ENCODE measurements at regions not wholly inside any gene's neighbourhood (a gene's known extent, or its start where the extent isn't known, plus 50 kb on each side); places are given as distances from the start of the nearest gene placed in this dataset.

DNA sequence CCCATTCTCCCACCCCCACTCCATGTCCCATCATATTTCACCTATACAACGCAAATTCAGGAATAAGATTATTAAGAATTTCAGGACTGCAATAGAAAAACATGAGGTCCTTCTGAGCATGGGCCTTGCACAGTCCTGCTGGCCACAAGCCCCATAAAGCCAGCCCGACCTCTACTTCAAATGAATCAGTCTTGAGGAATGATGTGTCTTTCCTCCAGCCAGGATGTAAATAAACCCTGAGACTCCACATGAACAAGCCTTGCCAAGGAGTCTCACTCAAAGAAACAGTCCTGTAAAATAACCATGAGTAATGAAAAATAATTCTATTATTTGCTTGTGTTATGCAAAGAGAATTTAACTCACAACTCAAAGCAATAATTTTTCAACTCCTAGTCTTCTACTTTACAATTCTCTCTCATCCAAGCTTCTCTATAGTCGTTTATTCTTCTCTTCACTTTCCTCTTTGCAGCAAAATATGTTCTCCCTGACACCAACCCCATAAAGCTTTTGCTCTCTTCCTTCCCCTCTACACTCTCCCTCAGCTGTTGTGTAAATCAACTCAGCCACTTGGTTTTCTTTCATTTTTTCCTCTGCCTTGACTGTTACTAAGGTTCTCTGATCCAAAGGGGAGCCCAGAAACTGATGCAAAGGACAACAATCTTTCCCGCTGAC lies 140.1 kb upstream of the MOCS2 start:
- H3K36me3 ChIP-seq = no peaks in the 10 kb centered on the region
- no peak for DNase-seq
- no peaks in the 10 kb centered on the region for H3K27me3 ChIP-seq
- peak; percentile 32 for ATAC-seq
- no peak for TF ChIP-seq CTCF (IDR thresholded peaks at IDR 0.05)
- no peaks in the 10 kb centered on the region for H3K9me3 ChIP-seq
- intact Hi-C loops (cut with DNase I) = no loop called here
- H3K27ac ChIP-seq = no peak overlapping the region
- no peaks in the 10 kb centered on the region for H3K4me1 ChIP-seq
- H3K4me3 ChIP-seq = no peak overlapping the region

- ATAC-seq (no peak), DNase-seq (no peak)
- Histone ChIP-seq H3K27ac (no peak overlapping the region), H3K9me3 (no peaks in the 10 kb centered on the region), H3K27me3 (no peaks in the 10 kb centered on the region), H3K4me1 (no peaks in the 10 kb centered on the region), H3K4me3 (no peak overlapping the region), H3K36me3 (no peaks in the 10 kb centered on the region)
- intact Hi-C loops (cut with DNase I) = no loop called here
- no peak for TF ChIP-seq CTCF (IDR thresholded peaks at IDR 0.05)
Observed at GRCh38 chr5:53250201-53250550, 140.6 kb upstream of the MOCS2 start.

DNA sequence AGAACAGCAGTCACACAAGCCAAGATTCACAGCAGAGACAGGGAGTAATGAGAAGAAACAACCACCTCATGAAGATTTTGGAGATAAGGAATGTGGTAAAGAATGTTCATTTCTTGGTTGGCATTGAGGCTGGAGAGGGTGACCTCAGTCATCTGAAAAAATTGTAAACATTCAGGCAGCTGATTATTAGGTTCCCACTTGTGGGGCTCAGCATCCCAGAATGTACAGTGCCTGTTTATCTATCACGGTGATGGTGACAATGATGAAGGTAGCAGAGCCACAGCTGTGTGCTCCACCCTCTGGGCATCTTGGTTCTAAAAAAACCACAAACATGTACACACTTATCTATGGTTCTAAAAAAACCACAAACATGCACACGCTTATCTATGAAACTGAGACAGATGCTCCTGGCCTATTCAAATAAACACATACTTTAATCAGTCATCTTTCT lies 143.9 kb upstream of the MOCS2 start:
- no peaks in the 10 kb centered on the region for H3K36me3 ChIP-seq
- H3K9me3 ChIP-seq = no peaks in the 10 kb centered on the region
- H3K27me3 ChIP-seq = no peaks in the 10 kb centered on the region
- no peak for TF ChIP-seq CTCF (IDR thresholded peaks at IDR 0.05)
- no peak overlapping the region for H3K27ac ChIP-seq
- H3K4me3 ChIP-seq = no peak overlapping the region
- intact Hi-C loops (cut with DNase I) = no loop called here
- ATAC-seq (no peak), DNase-seq (no peak)
- no peaks in the 10 kb centered on the region for H3K4me1 ChIP-seq

DNA sequence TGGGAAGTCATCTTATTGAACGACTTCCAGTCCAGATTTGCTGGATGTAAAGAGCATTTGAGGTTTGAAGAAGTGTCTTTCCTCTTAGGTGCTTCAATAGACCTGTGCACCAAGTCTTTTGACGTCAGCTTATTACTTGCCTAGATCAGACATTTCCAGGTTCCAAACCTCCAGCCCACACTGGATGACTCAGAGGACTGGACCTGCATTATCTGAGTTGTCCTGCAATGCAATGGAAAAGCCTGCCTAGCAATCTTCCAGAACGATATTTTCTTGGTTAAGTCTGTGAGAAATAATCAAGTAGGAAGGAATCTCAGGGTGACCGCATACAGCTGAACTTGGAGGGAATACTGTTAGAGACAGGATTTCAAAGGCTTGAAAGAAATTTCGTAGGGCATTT lies 147.2 kb upstream of the MOCS2 start:
- ATAC-seq = no peak
- Histone ChIP-seq H3K27me3 (no peaks in the 10 kb centered on the region), H3K9me3 (no peaks in the 10 kb centered on the region), H3K36me3 (no peaks in the 10 kb centered on the region), H3K4me1 (no peaks in the 10 kb centered on the region), H3K27ac (no peak overlapping the region), H3K4me3 (no peak overlapping the region)
- TF ChIP-seq CTCF (IDR thresholded peaks at IDR 0.05) = no peak
- no peak for DNase-seq
- intact Hi-C loops (cut with DNase I) = no loop called here

GRCh38 chr5:53257806-53258373 lies 148.3 kb upstream of the MOCS2 start:
- no peak for TF ChIP-seq CTCF (IDR thresholded peaks at IDR 0.05)
- ATAC-seq (no peak), DNase-seq (no peak)
- H3K27me3 ChIP-seq = no peaks in the 10 kb centered on the region
- H3K4me1 ChIP-seq = no peaks in the 10 kb centered on the region
- H3K36me3 ChIP-seq = no peaks in the 10 kb centered on the region
- H3K9me3 ChIP-seq = no peaks in the 10 kb centered on the region
- no peak overlapping the region for H3K4me3 ChIP-seq
- no peak overlapping the region for H3K27ac ChIP-seq
- intact Hi-C loops (cut with DNase I) = no loop called here
